Retinal pigment epithelial cell (primary cell): ENCODE measurements at regions not wholly inside any gene's neighbourhood (a gene's known extent, or its start where the extent isn't known, plus 50 kb on each side); places are given as distances from the start of the nearest gene placed in this dataset.

Experiments used
- DNase-seq: peaks from one replicate; pipeline ENCODE4 v3.0.0-alpha.2; 2010; ENCODE audit warnings: low read depth
- H3K4me3 ChIP-seq: 2 replicates; pipeline ENCODE4 v1.5.1; 2011; ENCODE audit warnings: mild to moderate bottlenecking, low read length, control low read depth, moderate library complexity
- CTCF ChIP-seq: conservative IDR thresholded peaks from 2 replicates; pipeline ENCODE4 v1.5.1; 2011; ENCODE audit warnings: low read depth, low read length, control low read depth, inconsistent platforms

- no peak overlapping the region for H3K4me3 ChIP-seq
- DNase-seq = no peak
- TF ChIP-seq CTCF = no peak
Observed at GRCh38 chr9:85292261-85292660, 449.5 kb downstream of the AGTPBP1 start.

GRCh38 chr9:85291266-85291665 is 450.5 kb downstream of the AGTPBP1 start:
- no peak overlapping the region for H3K4me3 ChIP-seq
- TF ChIP-seq CTCF = no peak
- DNase-seq = no peak

GRCh38 chr9:85290019-85290418 is 451.7 kb downstream of the AGTPBP1 start:
- H3K4me3 ChIP-seq = no peak overlapping the region
- TF ChIP-seq CTCF = no peak
- no peak for DNase-seq

- no peak for DNase-seq
- no peak for TF ChIP-seq CTCF
Observed at GRCh38 chr9:85289142-85289541, 452.6 kb downstream of the AGTPBP1 start.

GRCh38 chr9:85283421-85283820 is 458.3 kb downstream of the AGTPBP1 start:
- TF ChIP-seq CTCF = no peak
- H3K4me3 ChIP-seq = no peak overlapping the region
- no peak for DNase-seq

More at GRCh38 chr9:85289142-85289541, 452.6 kb downstream of the AGTPBP1 start:
- H3K4me3 ChIP-seq = no peak overlapping the region

GRCh38 chr9:85278769-85279168 is 463.0 kb downstream of the AGTPBP1 start:
- no peak for DNase-seq
- H3K4me3 ChIP-seq = no peak overlapping the region
- TF ChIP-seq CTCF = no peak

GRCh38 chr9:85276741-85277140 is 465.0 kb downstream of the AGTPBP1 start:
- DNase-seq = no peak
- no peak for TF ChIP-seq CTCF

More at GRCh38 chr9:85276741-85277140, 465.0 kb downstream of the AGTPBP1 start:
- no peak overlapping the region for H3K4me3 ChIP-seq
